D341Med (cell line): ENCODE measurements at regions not wholly inside any gene's neighbourhood (a gene's known extent, or its start where the extent isn't known, plus 50 kb on each side); places are given as distances from the start of the nearest gene placed in this dataset.
"Not testable (repeated sequence)": the region's sequence is repeated elsewhere in the genome, so short reads cannot be mapped to it uniquely, and the experiment has no call there.

Experiments used
- DNase-seq: peaks from one replicate; pipeline ENCODE4 v3.0.0; 2012; ENCODE audit warnings: low spot score

GRCh38 chr6:81340946-81341345 lies 411.5 kb downstream of the TENT5A start:
- no peak for DNase-seq

GRCh38 chr6:81331526-81331925 lies 421.0 kb downstream of the TENT5A start:
- DNase-seq, result no peak

- DNase-seq, result no peak
Observed at GRCh38 chr6:81328700-81329099, 423.8 kb downstream of the TENT5A start.

GRCh38 chr6:81326881-81327561 lies 425.5 kb downstream of the TENT5A start:
- DNase-seq, result no peak

GRCh38 chr6:81309811-81310210 lies 442.7 kb downstream of the TENT5A start:
- no peak for DNase-seq

- no peak for DNase-seq
Observed at GRCh38 chr6:81308577-81309279, 443.8 kb downstream of the TENT5A start.

GRCh38 chr6:81307651-81308214 lies 444.7 kb downstream of the TENT5A start:
- no peak for DNase-seq

- DNase-seq, result no peak
Observed at GRCh38 chr6:81304466-81304865, 448.0 kb downstream of the TENT5A start.

GRCh38 chr6:81300961-81301360 lies 451.5 kb downstream of the TENT5A start:
- no peak for DNase-seq

- no peak for DNase-seq
Observed at GRCh38 chr6:81298751-81299150, 453.7 kb downstream of the TENT5A start.

GRCh38 chr6:81295310-81295709 lies 457.2 kb downstream of the TENT5A start:
- no peak for DNase-seq

- no peak for DNase-seq
Observed at GRCh38 chr6:81293896-81294295, 458.6 kb downstream of the TENT5A start.

GRCh38 chr6:81289229-81289628 lies 463.3 kb downstream of the TENT5A start:
- no peak for DNase-seq

GRCh38 chr6:81265106-81265505 lies 487.4 kb downstream of the TENT5A start:
- DNase-seq, result no peak

- DNase-seq, result peak; percentile 2
Observed at GRCh38 chr6:81263531-81264168, 488.8 kb downstream of the TENT5A start.

GRCh38 chr6:81262656-81263055 lies 489.8 kb downstream of the TENT5A start:
- DNase-seq, result no peak

GRCh38 chr6:81256223-81256622 lies 496.3 kb downstream of the TENT5A start:
- DNase-seq, result not testable (repeated sequence)

GRCh38 chr6:81253821-81254220 lies 498.7 kb downstream of the TENT5A start:
- no peak for DNase-seq

- DNase-seq, result no peak
Observed at GRCh38 chr6:81252231-81252630, 500.2 kb downstream of the TENT5A start.

- DNase-seq, result no peak
Observed at GRCh38 chr6:81246200-81246599, 506.3 kb downstream of the TENT5A start.

- no peak for DNase-seq
Observed at GRCh38 chr6:81242624-81243023, 509.9 kb downstream of the TENT5A start.

GRCh38 chr6:81241126-81242041 lies 511.1 kb downstream of the TENT5A start:
- peak; percentile 22 for DNase-seq
